D721Med (cell line): ENCODE measurements at regions not wholly inside any gene's neighbourhood (a gene's known extent, or its start where the extent isn't known, plus 50 kb on each side); places are given as distances from the start of the nearest gene placed in this dataset.

Experiments used
- DNase-seq: peaks from one replicate; pipeline ENCODE4 v3.0.0; 2011; ENCODE audit warnings: low spot score; ENCODE audit not compliant: insufficient read length
- FAIRE-seq: peaks from 2 replicates; lab custom pipeline; 2011; peaks lifted over from hg19 to GRCh38; lab: Jason Lieb, UNC
- CTCF ChIP-seq: IDR thresholded peaks from 2 replicates; pipeline ENCODE4 v1.5.1; 2012; ENCODE audit warnings: mild to moderate bottlenecking, control low read depth; ENCODE audit not compliant: insufficient read depth; ENCODE audit errors: missing control alignments

DNA sequence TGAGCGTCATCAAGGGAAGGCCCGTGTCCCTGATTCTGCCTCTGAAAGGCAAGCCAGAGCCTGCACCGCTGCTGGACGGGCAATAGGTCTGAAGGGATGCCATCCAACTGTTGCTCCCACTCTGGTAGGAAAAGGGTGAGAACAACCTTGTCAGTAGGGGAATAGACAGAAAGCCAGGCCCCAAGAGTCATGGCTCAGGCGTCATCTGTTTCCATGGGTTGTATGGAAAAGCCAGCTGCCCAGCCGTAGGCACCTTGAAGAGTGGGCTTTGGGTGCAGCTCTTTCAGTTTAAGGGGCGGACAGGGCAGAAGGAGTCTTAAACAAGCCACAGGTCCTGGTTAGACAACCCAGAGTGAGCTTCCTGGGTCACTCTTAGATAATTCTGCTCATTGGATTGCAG is 66.5 kb downstream of the RNF6 start:
- DNase-seq (no peak), FAIRE-seq (no peak)
- no peak for TF ChIP-seq CTCF

GRCh38 chr13:26133851-26134250 is 82.0 kb upstream of the SHISA2 start:
- DNase-seq (no peak), FAIRE-seq (no peak)
- no peak for TF ChIP-seq CTCF

GRCh38 chr13:26133286-26133685 is 81.5 kb upstream of the SHISA2 start:
- DNase-seq (no peak), FAIRE-seq (no peak)
- no peak for TF ChIP-seq CTCF

GRCh38 chr13:26132756-26133155 is 80.9 kb upstream of the SHISA2 start:
- FAIRE-seq, result no peak
- DNase-seq, result no peak
- no peak for TF ChIP-seq CTCF

DNA sequence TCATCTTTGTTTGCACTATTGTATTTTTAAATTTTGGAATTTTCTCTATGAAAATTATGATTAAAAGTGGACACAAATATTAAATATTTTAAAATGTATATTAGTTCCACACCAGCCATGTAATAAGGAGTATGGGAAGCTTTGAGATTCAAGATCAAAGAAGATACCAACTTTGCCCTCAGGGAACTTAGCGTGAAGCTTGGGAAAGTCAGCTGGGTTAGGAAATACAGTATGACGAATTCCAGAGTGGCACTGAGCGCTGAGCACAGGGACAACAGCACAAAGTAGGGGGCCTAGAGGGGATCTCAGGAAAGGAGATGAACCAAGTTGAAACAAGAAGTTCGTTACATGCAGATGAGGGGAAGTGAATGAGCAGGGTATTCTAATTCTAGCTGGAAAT is 76.9 kb upstream of the SHISA2 start:
- DNase-seq, result no peak
- FAIRE-seq, result no peak
- TF ChIP-seq CTCF, result no peak

DNA sequence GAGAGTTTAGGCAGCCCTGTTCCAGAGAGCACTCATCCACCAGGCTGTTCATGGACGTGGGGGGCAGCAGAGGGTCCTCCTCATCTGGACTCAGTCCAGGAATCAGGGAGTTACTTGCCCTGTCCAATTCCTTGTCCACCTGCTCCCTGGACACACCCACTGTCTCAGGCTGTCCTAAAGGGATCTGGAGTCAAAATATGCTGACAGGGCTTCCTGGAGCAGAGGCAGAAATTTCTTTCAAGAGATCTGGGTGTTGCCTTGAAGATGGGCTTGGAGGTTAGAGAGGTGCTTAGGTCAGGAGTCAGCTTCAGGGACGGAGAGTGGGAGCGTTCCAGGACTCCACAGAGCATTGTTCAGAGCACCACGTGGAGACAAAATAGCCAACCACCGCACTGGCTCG is 65.8 kb upstream of the SHISA2 start:
- no peak for TF ChIP-seq CTCF
- DNase-seq (no peak), FAIRE-seq (no peak)

DNA sequence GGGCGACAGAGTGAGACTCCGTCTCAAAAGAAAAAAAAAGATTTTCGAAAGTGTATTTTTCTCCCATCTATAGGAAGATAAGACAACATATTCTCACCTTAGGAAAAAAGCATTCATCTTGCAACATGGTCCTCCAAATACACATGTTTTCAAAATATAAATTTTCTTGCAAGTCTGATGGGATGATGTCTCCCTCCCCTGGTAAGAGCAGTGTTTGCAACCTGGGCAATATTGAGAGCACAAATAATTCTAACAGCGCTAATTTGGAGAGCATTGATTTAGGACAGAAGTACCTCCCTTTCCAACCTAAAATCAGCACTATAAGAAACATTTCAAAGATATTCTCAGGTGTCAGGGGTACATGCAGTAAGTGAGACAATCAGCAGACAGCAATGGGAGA is 61.0 kb upstream of the SHISA2 start:
- DNase-seq (no peak), FAIRE-seq (no peak)
- TF ChIP-seq CTCF, result peak; percentile 8
